HepG2 (cell line): ENCODE measurements at regions not wholly inside any gene's neighbourhood (a gene's known extent, or its start where the extent isn't known, plus 50 kb on each side); places are given as distances from the start of the nearest gene placed in this dataset.

Experiments used
- CBX2 ChIP-seq, 2 experiments: fragments of 200-600 bp in 1 of 2; sonication (generic); formaldehyde crosslinking in 1 of 2; IDR thresholded peaks; 2 replicates each; pipeline versions ENCODE4 v1.7.0 to v1.8.1; 2018 to 2022; ENCODE audit warnings: low read depth in 2 of 2, low read length in 1 of 2, mild to moderate bottlenecking in 1 of 2, missing genetic modification reagents in 1 of 2
- CC2D1A ChIP-seq: sonication (generic); formaldehyde crosslinking; IDR thresholded peaks from 2 replicates; pipeline ENCODE4 v1.8.1; 2023; ENCODE audit warnings: mild to moderate bottlenecking, missing genetic modification reagents
- DPF2 ChIP-seq: sonication (generic); formaldehyde crosslinking; IDR thresholded peaks from 2 replicates; pipeline ENCODE4 v1.4.0; 2020; ENCODE audit warnings: mild to moderate bottlenecking, low read depth, missing genetic modification reagents, borderline replicate concordance
- GATAD2A ChIP-seq: IDR thresholded peaks from 2 replicates; pipeline ENCODE4 v1.6.1; 2016
- HES4 ChIP-seq: sonication (generic); formaldehyde crosslinking; IDR thresholded peaks from 2 replicates; pipeline ENCODE4 v1.9.0; 2021; ENCODE audit warnings: mild to moderate bottlenecking, missing genetic modification reagents, borderline replicate concordance
- HMG20B ChIP-seq: conservative IDR thresholded peaks from 2 replicates; pipeline ENCODE4 v1.6.1; 2016; ENCODE audit warnings: missing genetic modification reagents, missing compliant biosample characterization
- IRF2 ChIP-seq: IDR thresholded peaks from 2 replicates; pipeline ENCODE4 v1.6.1; 2018; ENCODE audit warnings: missing genetic modification reagents, missing compliant biosample characterization
- MEF2D ChIP-seq: sonication (generic); formaldehyde crosslinking; IDR thresholded peaks from 2 replicates; pipeline ENCODE4 v1.5.1; 2020; ENCODE audit warnings: mild to moderate bottlenecking, missing genetic modification reagents
- NFYC ChIP-seq: IDR thresholded peaks from 2 replicates; pipeline ENCODE4 v1.6.1; 2016; ENCODE audit warnings: missing genetic modification reagents, missing compliant biosample characterization
- RBM39 ChIP-seq: fragments of 200-400 bp; formaldehyde crosslinking; IDR thresholded peaks from one replicate; pipeline ENCODE4 v1.6.1; 2018; ENCODE audit warnings: antibody characterized with exemption, mild to moderate bottlenecking, low read depth, low read length; ENCODE audit not compliant: poor library complexity, severe bottlenecking
- SNAI1 ChIP-seq: sonication (generic); formaldehyde crosslinking; IDR thresholded peaks from 2 replicates; pipeline ENCODE4 v1.5.0; 2020; ENCODE audit warnings: mild to moderate bottlenecking, missing genetic modification reagents, borderline replicate concordance
- SP2 ChIP-seq: sonication (generic); formaldehyde crosslinking; IDR thresholded peaks from 2 replicates; pipeline ENCODE4 v1.5.1; 2020; ENCODE audit warnings: mild to moderate bottlenecking, missing genetic modification reagents
- ZFP82 ChIP-seq: sonication (generic); formaldehyde crosslinking; IDR thresholded peaks from 2 replicates; pipeline ENCODE4 v1.5.1; 2020; ENCODE audit warnings: mild to moderate bottlenecking, missing genetic modification reagents, borderline replicate concordance
- ZNF260 ChIP-seq: sonication (generic); formaldehyde crosslinking; IDR thresholded peaks from 2 replicates; pipeline ENCODE4 v1.4.0; 2020; ENCODE audit warnings: missing genetic modification reagents, low read depth, mild to moderate bottlenecking, borderline replicate concordance
- ZNF264 ChIP-seq: sonication (generic); formaldehyde crosslinking; IDR thresholded peaks from 2 replicates; pipeline ENCODE4 v1.4.0; 2020; ENCODE audit warnings: missing genetic modification reagents
- ZNF44 ChIP-seq: sonication (generic); formaldehyde crosslinking; IDR thresholded peaks from 2 replicates; pipeline ENCODE4 v1.5.1; 2020; ENCODE audit warnings: mild to moderate bottlenecking, missing genetic modification reagents
- ZNF484 ChIP-seq: sonication (generic); formaldehyde crosslinking; IDR thresholded peaks from 2 replicates; pipeline ENCODE4 v1.5.1; 2020; ENCODE audit warnings: mild to moderate bottlenecking, low read depth, missing genetic modification reagents, borderline replicate concordance
- TF ChIP-seq, protein P1 (sequence below): sonication (generic); formaldehyde crosslinking; IDR thresholded peaks from 2 replicates; pipeline ENCODE4 v1.5.1; 2020; ENCODE audit warnings: mild to moderate bottlenecking, missing genetic modification reagents, moderate library complexity
- TF ChIP-seq, protein P2 (sequence below): sonication (generic); formaldehyde crosslinking; IDR thresholded peaks from 2 replicates; pipeline ENCODE4 v1.4.0; 2020; ENCODE audit warnings: missing genetic modification reagents
- TF ChIP-seq, protein P3 (sequence below): sonication (generic); formaldehyde crosslinking; IDR thresholded peaks from 2 replicates; pipeline ENCODE4 v1.8.0; 2022; ENCODE audit warnings: missing genetic modification reagents, mild to moderate bottlenecking, borderline replicate concordance
- TF ChIP-seq, protein P4 (sequence below): sonication (generic); formaldehyde crosslinking; IDR thresholded peaks from 2 replicates; pipeline ENCODE4 v1.4.0; 2020; ENCODE audit warnings: missing genetic modification reagents

DNA sequence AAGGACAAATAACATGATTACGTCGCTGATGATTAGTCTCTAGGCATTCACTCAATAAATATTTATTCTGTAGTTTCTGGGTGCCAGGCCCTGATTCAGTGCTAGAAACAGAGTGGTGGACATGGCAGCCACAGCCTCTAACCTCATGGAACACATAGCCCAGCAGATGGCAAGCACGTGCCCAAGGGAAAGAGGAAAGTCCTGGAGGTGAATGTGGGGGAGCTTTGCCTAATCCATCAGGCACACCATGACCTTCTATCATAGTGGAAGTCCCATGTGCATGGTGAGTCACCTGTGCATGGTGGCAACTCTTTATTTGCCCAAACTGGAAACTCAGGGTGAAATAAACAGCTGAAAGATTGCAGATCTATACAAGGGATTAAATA is 143.0 kb upstream of the TNFAIP3 start (continued):
- TF ChIP-seq, protein P1, sequence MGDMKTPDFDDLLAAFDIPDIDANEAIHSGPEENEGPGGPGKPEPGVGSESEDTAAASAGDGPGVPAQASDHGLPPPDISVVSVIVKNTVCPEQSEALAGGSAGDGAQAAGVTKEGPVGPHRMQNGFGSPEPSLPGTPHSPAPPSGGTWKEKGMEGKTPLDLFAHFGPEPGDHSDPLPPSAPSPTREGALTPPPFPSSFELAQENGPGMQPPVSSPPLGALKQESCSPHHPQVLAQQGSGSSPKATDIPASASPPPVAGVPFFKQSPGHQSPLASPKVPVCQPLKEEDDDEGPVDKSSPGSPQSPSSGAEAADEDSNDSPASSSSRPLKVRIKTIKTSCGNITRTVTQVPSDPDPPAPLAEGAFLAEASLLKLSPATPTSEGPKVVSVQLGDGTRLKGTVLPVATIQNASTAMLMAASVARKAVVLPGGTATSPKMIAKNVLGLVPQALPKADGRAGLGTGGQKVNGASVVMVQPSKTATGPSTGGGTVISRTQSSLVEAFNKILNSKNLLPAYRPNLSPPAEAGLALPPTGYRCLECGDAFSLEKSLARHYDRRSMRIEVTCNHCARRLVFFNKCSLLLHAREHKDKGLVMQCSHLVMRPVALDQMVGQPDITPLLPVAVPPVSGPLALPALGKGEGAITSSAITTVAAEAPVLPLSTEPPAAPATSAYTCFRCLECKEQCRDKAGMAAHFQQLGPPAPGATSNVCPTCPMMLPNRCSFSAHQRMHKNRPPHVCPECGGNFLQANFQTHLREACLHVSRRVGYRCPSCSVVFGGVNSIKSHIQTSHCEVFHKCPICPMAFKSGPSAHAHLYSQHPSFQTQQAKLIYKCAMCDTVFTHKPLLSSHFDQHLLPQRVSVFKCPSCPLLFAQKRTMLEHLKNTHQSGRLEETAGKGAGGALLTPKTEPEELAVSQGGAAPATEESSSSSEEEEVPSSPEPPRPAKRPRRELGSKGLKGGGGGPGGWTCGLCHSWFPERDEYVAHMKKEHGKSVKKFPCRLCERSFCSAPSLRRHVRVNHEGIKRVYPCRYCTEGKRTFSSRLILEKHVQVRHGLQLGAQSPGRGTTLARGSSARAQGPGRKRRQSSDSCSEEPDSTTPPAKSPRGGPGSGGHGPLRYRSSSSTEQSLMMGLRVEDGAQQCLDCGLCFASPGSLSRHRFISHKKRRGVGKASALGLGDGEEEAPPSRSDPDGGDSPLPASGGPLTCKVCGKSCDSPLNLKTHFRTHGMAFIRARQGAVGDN (CRISPR knock-in tag) = no peak; the same call in 1 of the 2 replicates
- peak; percentile 60; the same call in 1 of the 2 replicates for TF ChIP-seq HES4 (CRISPR knock-in tag)
- no peak for TF ChIP-seq SP2
- TF ChIP-seq ZNF264 = 0 out of 2 replicates have a peak, but pooled peaks have one; percentile 74
- TF ChIP-seq, protein P2, sequence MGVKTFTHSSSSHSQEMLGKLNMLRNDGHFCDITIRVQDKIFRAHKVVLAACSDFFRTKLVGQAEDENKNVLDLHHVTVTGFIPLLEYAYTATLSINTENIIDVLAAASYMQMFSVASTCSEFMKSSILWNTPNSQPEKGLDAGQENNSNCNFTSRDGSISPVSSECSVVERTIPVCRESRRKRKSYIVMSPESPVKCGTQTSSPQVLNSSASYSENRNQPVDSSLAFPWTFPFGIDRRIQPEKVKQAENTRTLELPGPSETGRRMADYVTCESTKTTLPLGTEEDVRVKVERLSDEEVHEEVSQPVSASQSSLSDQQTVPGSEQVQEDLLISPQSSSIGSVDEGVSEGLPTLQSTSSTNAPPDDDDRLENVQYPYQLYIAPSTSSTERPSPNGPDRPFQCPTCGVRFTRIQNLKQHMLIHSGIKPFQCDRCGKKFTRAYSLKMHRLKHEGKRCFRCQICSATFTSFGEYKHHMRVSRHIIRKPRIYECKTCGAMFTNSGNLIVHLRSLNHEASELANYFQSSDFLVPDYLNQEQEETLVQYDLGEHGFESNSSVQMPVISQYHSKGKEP (CRISPR knock-in tag) = 0 out of 2 replicates have a peak, but pooled peaks have one; percentile 50
- TF ChIP-seq CC2D1A = no peak
- no peak for TF ChIP-seq RBM39
- no peak for TF ChIP-seq DPF2 (CRISPR knock-in tag)
- TF ChIP-seq, protein P3, sequence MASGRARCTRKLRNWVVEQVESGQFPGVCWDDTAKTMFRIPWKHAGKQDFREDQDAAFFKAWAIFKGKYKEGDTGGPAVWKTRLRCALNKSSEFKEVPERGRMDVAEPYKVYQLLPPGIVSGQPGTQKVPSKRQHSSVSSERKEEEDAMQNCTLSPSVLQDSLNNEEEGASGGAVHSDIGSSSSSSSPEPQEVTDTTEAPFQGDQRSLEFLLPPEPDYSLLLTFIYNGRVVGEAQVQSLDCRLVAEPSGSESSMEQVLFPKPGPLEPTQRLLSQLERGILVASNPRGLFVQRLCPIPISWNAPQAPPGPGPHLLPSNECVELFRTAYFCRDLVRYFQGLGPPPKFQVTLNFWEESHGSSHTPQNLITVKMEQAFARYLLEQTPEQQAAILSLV = no peak
- TF ChIP-seq GATAD2A (CRISPR knock-in tag) = peak; percentile 88
- TF ChIP-seq MEF2D (CRISPR knock-in tag) = peak; percentile 57; the same call in 1 of the 2 replicates
- TF ChIP-seq ZNF260 = no peak
- peak; percentile 69; the same call in 1 of the 2 replicates for TF ChIP-seq HMG20B
- no peak for TF ChIP-seq ZNF484 (CRISPR knock-in tag)
- TF ChIP-seq ZFP82 = no peak
- TF ChIP-seq ZNF44 (CRISPR knock-in tag) = no peak
- TF ChIP-seq, protein P4, sequence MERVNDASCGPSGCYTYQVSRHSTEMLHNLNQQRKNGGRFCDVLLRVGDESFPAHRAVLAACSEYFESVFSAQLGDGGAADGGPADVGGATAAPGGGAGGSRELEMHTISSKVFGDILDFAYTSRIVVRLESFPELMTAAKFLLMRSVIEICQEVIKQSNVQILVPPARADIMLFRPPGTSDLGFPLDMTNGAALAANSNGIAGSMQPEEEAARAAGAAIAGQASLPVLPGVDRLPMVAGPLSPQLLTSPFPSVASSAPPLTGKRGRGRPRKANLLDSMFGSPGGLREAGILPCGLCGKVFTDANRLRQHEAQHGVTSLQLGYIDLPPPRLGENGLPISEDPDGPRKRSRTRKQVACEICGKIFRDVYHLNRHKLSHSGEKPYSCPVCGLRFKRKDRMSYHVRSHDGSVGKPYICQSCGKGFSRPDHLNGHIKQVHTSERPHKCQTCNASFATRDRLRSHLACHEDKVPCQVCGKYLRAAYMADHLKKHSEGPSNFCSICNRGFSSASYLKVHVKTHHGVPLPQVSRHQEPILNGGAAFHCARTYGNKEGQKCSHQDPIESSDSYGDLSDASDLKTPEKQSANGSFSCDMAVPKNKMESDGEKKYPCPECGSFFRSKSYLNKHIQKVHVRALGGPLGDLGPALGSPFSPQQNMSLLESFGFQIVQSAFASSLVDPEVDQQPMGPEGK (CRISPR knock-in tag) = peak; percentile 52
- TF ChIP-seq NFYC (CRISPR knock-in tag) = peak; percentile 36
- TF ChIP-seq IRF2 (CRISPR knock-in tag) = peak; percentile 91
- no peak for TF ChIP-seq SNAI1 (CRISPR knock-in tag)
- no peak for TF ChIP-seq CBX2 (IDR thresholded peaks at IDR 0.05; ENCODE audit: low read depth, low read length)
- no peak for TF ChIP-seq CBX2 (CRISPR knock-in tag; IDR thresholded peaks at IDR 0.05; ENCODE audit: low read depth)
